GM03348 (cell line): ENCODE measurements at regions not wholly inside any gene's neighbourhood (a gene's known extent, or its start where the extent isn't known, plus 50 kb on each side); places are given as distances from the start of the nearest gene placed in this dataset.
"Not testable (repeated sequence)": the region's sequence is repeated elsewhere in the genome, so short reads cannot be mapped to it uniquely, and the experiment has no call there.

Experiments
- DNase-seq: peaks from one replicate; pipeline ENCODE4 v3.0.0; 2012; ENCODE audit warnings: low spot score

- peak; percentile 10 for DNase-seq
Measured at GRCh38 chr13:65677906-65678305, 1552.2 kb downstream of the PCDH9 start.

GRCh38 chr13:65675383-65675782, 1554.8 kb downstream of the PCDH9 start:
- DNase-seq, result not testable (repeated sequence)

- DNase-seq, result no peak
Measured at GRCh38 chr13:65670014-65670625, 1560.0 kb downstream of the PCDH9 start.

- no peak for DNase-seq
Measured at GRCh38 chr13:65660731-65661130, 1569.4 kb downstream of the PCDH9 start.

GRCh38 chr13:65656740-65657329, 1573.3 kb downstream of the PCDH9 start:
- DNase-seq, result peak; percentile 14

GRCh38 chr13:65653613-65654012, 1576.5 kb downstream of the PCDH9 start:
- no peak for DNase-seq

GRCh38 chr13:65650321-65650720, 1579.8 kb downstream of the PCDH9 start:
- DNase-seq, result no peak

- DNase-seq, result no peak
Measured at GRCh38 chr13:65642996-65643395, 1587.1 kb downstream of the PCDH9 start.

GRCh38 chr13:65642301-65642700, 1587.8 kb downstream of the PCDH9 start:
- DNase-seq, result no peak

- DNase-seq, result peak; percentile 39
Measured at GRCh38 chr13:65638572-65639168, 1591.5 kb downstream of the PCDH9 start.

GRCh38 chr13:65633806-65634205, 1596.3 kb downstream of the PCDH9 start:
- DNase-seq, result no peak

GRCh38 chr13:65631078-65631477, 1599.1 kb downstream of the PCDH9 start:
- peak; percentile 2 for DNase-seq

- no peak for DNase-seq
Measured at GRCh38 chr13:65629926-65630325, 1600.2 kb downstream of the PCDH9 start.

- no peak for DNase-seq
Measured at GRCh38 chr13:65623148-65623547, 1607.0 kb downstream of the PCDH9 start.

- no peak for DNase-seq
Measured at GRCh38 chr13:65615506-65615905, 1614.6 kb downstream of the PCDH9 start.

- DNase-seq, result no peak
Measured at GRCh38 chr13:65613004-65613403, 1617.1 kb downstream of the PCDH9 start.

- no peak for DNase-seq
Measured at GRCh38 chr13:65609350-65609749, 1620.8 kb downstream of the PCDH9 start.

GRCh38 chr13:65606622-65607021, 1623.5 kb downstream of the PCDH9 start:
- no peak for DNase-seq

GRCh38 chr13:65605396-65605795, 1624.7 kb downstream of the PCDH9 start:
- DNase-seq, result no peak

- no peak for DNase-seq
Measured at GRCh38 chr13:65603160-65603559, 1627.0 kb downstream of the PCDH9 start.

GRCh38 chr13:65601855-65602254, 1628.3 kb downstream of the PCDH9 start:
- no peak for DNase-seq

- peak; percentile 8 for DNase-seq
Measured at GRCh38 chr13:65600702-65601101, 1629.4 kb downstream of the PCDH9 start.
